IMR-90 (cell line): ENCODE measurements at regions not wholly inside any gene's neighbourhood (a gene's known extent, or its start where the extent isn't known, plus 50 kb on each side); places are given as distances from the start of the nearest gene placed in this dataset.
"Not testable (repeated sequence)": the region's sequence is repeated elsewhere in the genome, so short reads cannot be mapped to it uniquely, and the experiment has no call there.

Experiments used
- ATAC-seq: fragments of 200-7000 bp; cut with Tn5 transposase; 2 replicates; pipeline ENCODE4 v1.9.1; 2020; ENCODE audit warnings: low read depth, mild to moderate bottlenecking, moderate library complexity
- BruUV-seq: library from RNA; stranded (reverse); fragments of 400-500 nt; replicated peaks from 2 replicates; lab custom pipeline; 2021; lab: Mats Ljungman, UMichigan
- CTCF ChIA-PET: fragments of 300-600 bp; formaldehyde crosslinking; extraction: SDS; loops from one replicate; lab custom pipeline; 2021; ENCODE audit warnings: antibody characterized with exemption; lab: Yijun Ruan, JAX
- POLR2A ChIA-PET: fragments of 300-600 bp; sonication (Branson Sonifier 250); formaldehyde crosslinking; loops from one replicate; lab custom pipeline; 2022; ENCODE audit warnings: antibody characterized with exemption; ENCODE audit not compliant: unreplicated experiment; lab: Charles Lee
- DNase-seq: peaks from one replicate; pipeline ENCODE4 v3.0.0; 2013
- H2AFZ ChIP-seq: replicated peaks from 2 replicates; pipeline ENCODE3; 2013; ENCODE audit warnings: low read length, mild to moderate bottlenecking; ENCODE audit not compliant: poor library complexity
- H2AK5ac ChIP-seq: 2 replicates; pipeline ENCODE4 v1.6.1; 2013; ENCODE audit warnings: low read depth, low read length, inconsistent platforms
- H2AK9ac ChIP-seq: replicated peaks from 2 replicates; pipeline ENCODE3; 2013; ENCODE audit warnings: mild to moderate bottlenecking, low read depth, low read length, moderate library complexity; ENCODE audit not compliant: poor library complexity
- H2BK120ac ChIP-seq: 2 replicates; pipeline ENCODE4 v1.6.1; 2013; ENCODE audit warnings: low read depth, low read length, inconsistent platforms
- H2BK15ac ChIP-seq: 3 replicates; pipeline ENCODE4 v1.6.1; 2013; ENCODE audit warnings: low read depth, low read length, inconsistent platforms
- H2BK20ac ChIP-seq: 2 replicates; pipeline ENCODE4 v1.6.1; 2013; ENCODE audit warnings: low read depth, mild to moderate bottlenecking, inconsistent platforms, low read length, moderate library complexity
- H2BK5ac ChIP-seq: 2 replicates; pipeline ENCODE4 v1.6.1; 2013; ENCODE audit warnings: mild to moderate bottlenecking, low read depth, low read length, inconsistent platforms; ENCODE audit not compliant: poor library complexity, severe bottlenecking
- H3K14ac ChIP-seq: replicated peaks from 2 replicates; pipeline ENCODE4 v1.6.1; 2013; ENCODE audit warnings: low read depth, low read length, inconsistent platforms
- H3K18ac ChIP-seq: 2 replicates; pipeline ENCODE4 v1.6.1; 2013; ENCODE audit warnings: low read depth, low read length, control low read depth
- H3K23ac ChIP-seq: 2 replicates; pipeline ENCODE4 v1.6.1; 2013; ENCODE audit warnings: low read depth, low read length, inconsistent platforms
- H3K27ac ChIP-seq: 2 replicates; pipeline ENCODE4 v1.5.1; 2013; ENCODE audit warnings: mild to moderate bottlenecking, control low read depth, low read length; ENCODE audit not compliant: insufficient read depth
- H3K27me3 ChIP-seq: 2 replicates; pipeline ENCODE4 v1.6.1; 2013; ENCODE audit warnings: low read length; ENCODE audit not compliant: control insufficient read depth, insufficient read depth
- H3K36me3 ChIP-seq: 2 replicates; pipeline ENCODE4 v1.6.1; 2013; ENCODE audit warnings: low read length, mixed read lengths; ENCODE audit not compliant: control insufficient read depth, insufficient read depth
- H3K4ac ChIP-seq: 2 replicates; pipeline ENCODE4 v1.6.1; 2013; ENCODE audit warnings: low read depth, low read length, inconsistent platforms
- H3K4me1 ChIP-seq: 2 replicates; pipeline ENCODE4 v1.6.1; 2013; ENCODE audit warnings: low read length, mixed read lengths; ENCODE audit not compliant: control insufficient read depth, insufficient read depth
- H3K4me2 ChIP-seq: 2 replicates; pipeline ENCODE4 v1.6.1; 2013; ENCODE audit warnings: low read depth, mild to moderate bottlenecking, control low read depth, low read length, moderate library complexity
- H3K4me3 ChIP-seq: 2 replicates; pipeline ENCODE4 v1.5.1; 2013; ENCODE audit warnings: low read depth, mild to moderate bottlenecking, control low read depth, low read length, moderate library complexity; ENCODE audit not compliant: insufficient read depth
- H3K56ac ChIP-seq: 2 replicates; pipeline ENCODE4 v1.6.1; 2013; ENCODE audit warnings: low read length, inconsistent platforms; ENCODE audit not compliant: insufficient read depth; ENCODE audit errors: extremely low read depth
- H3K79me1 ChIP-seq, 2 experiments: 2 replicates each; pipeline ENCODE4 v1.6.1; 2013; ENCODE audit warnings: low read length in 2 of 2, inconsistent platforms in 1 of 2, low read depth in 1 of 2
- H3K9ac ChIP-seq: 2 replicates; pipeline ENCODE4 v1.6.1; 2013; ENCODE audit warnings: low read depth, low read length, control low read depth
- H3K9me1 ChIP-seq: 2 replicates; pipeline ENCODE4 v1.6.1; 2013; ENCODE audit warnings: low read length, inconsistent platforms; ENCODE audit not compliant: insufficient read depth
- H3K9me3 ChIP-seq: 2 replicates; pipeline ENCODE4 v1.6.1; 2013; ENCODE audit warnings: low read length; ENCODE audit not compliant: control insufficient read depth, insufficient read depth
- H4K20me1 ChIP-seq: 2 replicates; pipeline ENCODE4 v1.6.1; 2013; ENCODE audit warnings: low read length, inconsistent platforms; ENCODE audit not compliant: insufficient read depth
- H4K5ac ChIP-seq: 2 replicates; pipeline ENCODE4 v1.6.1; 2013; ENCODE audit warnings: mild to moderate bottlenecking, low read depth, low read length, control low read depth
- H4K8ac ChIP-seq, 2 experiments: 2 replicates each; pipeline ENCODE4 v1.6.1; 2013; ENCODE audit warnings: low read depth in 2 of 2, low read length in 2 of 2, control low read depth in 1 of 2, inconsistent platforms in 1 of 2
- H4K91ac ChIP-seq: 2 replicates; pipeline ENCODE4 v1.6.1; 2013; ENCODE audit warnings: low read depth, low read length, inconsistent platforms; ENCODE audit not compliant: insufficient read depth
- WGBS, 2 experiments: methylation state at CpG; one replicate each; pipeline versions ENCODE4 v1.1.5 to v1.1.7; 2013; ENCODE audit warnings: missing lambda C conversion rate in 2 of 2; ENCODE audit not compliant: insufficient read length in 1 of 2; ENCODE audit errors: extremely low coverage in 2 of 2; 5-methylcytosine and 5-hydroxymethylcytosine counted together
- dilution Hi-C: fragments of 300-500 bp; cut with HindIII; formaldehyde crosslinking; loops from one replicate; pipeline ENCODE4 v1.14.3; 2018; ENCODE audit warnings: low sequenced_read_pairs; ENCODE audit not compliant: unreplicated experiment
- in situ Hi-C: fragments of 300-500 bp; cut with MboI; formaldehyde crosslinking; loops from 3 replicates; pipeline ENCODE4 v1.14.3; 2019; ENCODE audit warnings: low sequenced_read_pairs, inconsistent platforms, mixed read lengths
- intact Hi-C: fragments of 100-400 bp; cut with micrococcal nuclease; formaldehyde crosslinking; loops from 2 replicates; pipeline ENCODE4 v1.10.0; 2022

DNA sequence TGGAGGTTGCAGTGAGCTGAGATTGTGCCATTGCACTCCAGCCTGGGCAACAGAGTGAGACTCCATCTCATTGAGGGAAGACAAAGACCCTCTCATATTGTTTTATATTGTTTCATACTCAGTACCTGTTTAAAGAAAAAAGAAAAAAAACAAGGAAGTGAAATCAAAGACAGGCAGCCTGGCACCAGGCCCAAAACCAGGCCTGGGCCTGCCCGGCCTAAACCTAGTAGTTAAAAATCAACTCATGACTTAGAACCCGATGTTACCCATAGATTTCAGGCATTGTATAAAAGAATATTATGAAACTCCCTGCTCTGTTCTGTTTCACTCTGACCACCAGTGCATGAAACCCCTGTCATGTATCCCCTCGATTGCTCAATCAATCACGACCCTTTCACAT, 50.2 kb upstream of the GOLGA8O start:
- H3K23ac ChIP-seq, DNase-seq, H2BK20ac ChIP-seq, H2BK5ac ChIP-seq, H3K9ac ChIP-seq, H2BK120ac ChIP-seq, H3K36me3 ChIP-seq, H2AK9ac ChIP-seq, H3K4me1 ChIP-seq, H3K27ac ChIP-seq, H3K56ac ChIP-seq, intact Hi-C loops, BruUV-seq, H4K8ac ChIP-seq, H3K4me3 ChIP-seq, ATAC-seq, H3K14ac ChIP-seq, H3K18ac ChIP-seq, H3K9me1 ChIP-seq, H2AK5ac ChIP-seq, H3K9me3 ChIP-seq, POLR2A ChIA-PET, H2AFZ ChIP-seq, H2BK15ac ChIP-seq, H3K4ac ChIP-seq, H4K91ac ChIP-seq, in situ Hi-C loops, dilution Hi-C loops, H3K79me1 ChIP-seq, CTCF ChIA-PET, H4K5ac ChIP-seq, H3K4me2 ChIP-seq, H4K20me1 ChIP-seq, H3K27me3 ChIP-seq: not testable (repeated sequence)
- no CpG with 5 or more reads among the region's 4 CpGs for WGBS, 2 experiments
